ENCODE measurements at regions not wholly inside any gene's neighbourhood (a gene's known extent, or its start where the extent isn't known, plus 50 kb on each side); places are given as distances from the start of the nearest gene placed in this dataset.

- WGBS, 4 donors, result 68 to 91% (median 79%) methylated on average over 2 of the region's 2 CpGs
- Histone ChIP-seq H3K4me3 (no peak overlapping the region), H3K36me3 (no peaks in the 10 kb centered on the region), H3K27me3 (no peaks in the 10 kb centered on the region), H3K4me1 (no peaks in the 10 kb centered on the region), H3K27ac (no peak overlapping the region), H3K9me3 (no peaks in the 10 kb centered on the region)
- no peak for ATAC-seq
- TF ChIP-seq POLR2A (IDR thresholded peaks at IDR 0.05), result no peak
- TF ChIP-seq, protein P1, sequence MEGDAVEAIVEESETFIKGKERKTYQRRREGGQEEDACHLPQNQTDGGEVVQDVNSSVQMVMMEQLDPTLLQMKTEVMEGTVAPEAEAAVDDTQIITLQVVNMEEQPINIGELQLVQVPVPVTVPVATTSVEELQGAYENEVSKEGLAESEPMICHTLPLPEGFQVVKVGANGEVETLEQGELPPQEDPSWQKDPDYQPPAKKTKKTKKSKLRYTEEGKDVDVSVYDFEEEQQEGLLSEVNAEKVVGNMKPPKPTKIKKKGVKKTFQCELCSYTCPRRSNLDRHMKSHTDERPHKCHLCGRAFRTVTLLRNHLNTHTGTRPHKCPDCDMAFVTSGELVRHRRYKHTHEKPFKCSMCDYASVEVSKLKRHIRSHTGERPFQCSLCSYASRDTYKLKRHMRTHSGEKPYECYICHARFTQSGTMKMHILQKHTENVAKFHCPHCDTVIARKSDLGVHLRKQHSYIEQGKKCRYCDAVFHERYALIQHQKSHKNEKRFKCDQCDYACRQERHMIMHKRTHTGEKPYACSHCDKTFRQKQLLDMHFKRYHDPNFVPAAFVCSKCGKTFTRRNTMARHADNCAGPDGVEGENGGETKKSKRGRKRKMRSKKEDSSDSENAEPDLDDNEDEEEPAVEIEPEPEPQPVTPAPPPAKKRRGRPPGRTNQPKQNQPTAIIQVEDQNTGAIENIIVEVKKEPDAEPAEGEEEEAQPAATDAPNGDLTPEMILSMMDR (IDR thresholded peaks at IDR 0.05), result no peak
- no peak for DNase-seq
- intact Hi-C loops (cut with DNase I), result no loop called here
Observed at GRCh38 chr11:15485432-15485831, 370.7 kb downstream of the INSC start.

DNA sequence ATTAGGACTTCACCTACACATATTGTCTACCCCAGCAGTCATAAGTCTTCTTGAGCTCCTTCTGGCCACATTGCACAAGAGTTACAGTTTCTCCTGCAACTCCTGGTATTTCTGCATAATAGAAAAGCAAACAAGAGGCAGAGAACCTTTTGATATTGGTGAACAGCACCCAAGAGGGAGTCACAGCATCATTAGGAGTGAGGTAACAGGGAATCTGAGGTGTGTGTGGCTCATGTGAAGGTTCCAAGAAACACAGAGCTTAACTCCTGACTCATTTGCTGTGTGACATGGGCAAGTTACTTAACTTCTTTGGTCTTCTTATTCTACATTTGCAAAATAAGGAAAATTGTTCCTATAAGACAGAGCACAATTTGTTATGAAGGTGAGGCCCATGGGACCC lies 374.6 kb downstream of the INSC start:
- Histone ChIP-seq H3K36me3 (no peaks in the 10 kb centered on the region), H3K4me3 (no peak overlapping the region), H3K9me3 (no peaks in the 10 kb centered on the region), H3K27me3 (no peaks in the 10 kb centered on the region), H3K4me1 (no peaks in the 10 kb centered on the region), H3K27ac (no peak overlapping the region)
- TF ChIP-seq, protein P1 (IDR thresholded peaks at IDR 0.05), result no peak
- no peak for TF ChIP-seq POLR2A (IDR thresholded peaks at IDR 0.05)
- no peak for ATAC-seq
- DNase-seq, result no peak
- intact Hi-C loops (cut with DNase I), result no loop called here

DNA sequence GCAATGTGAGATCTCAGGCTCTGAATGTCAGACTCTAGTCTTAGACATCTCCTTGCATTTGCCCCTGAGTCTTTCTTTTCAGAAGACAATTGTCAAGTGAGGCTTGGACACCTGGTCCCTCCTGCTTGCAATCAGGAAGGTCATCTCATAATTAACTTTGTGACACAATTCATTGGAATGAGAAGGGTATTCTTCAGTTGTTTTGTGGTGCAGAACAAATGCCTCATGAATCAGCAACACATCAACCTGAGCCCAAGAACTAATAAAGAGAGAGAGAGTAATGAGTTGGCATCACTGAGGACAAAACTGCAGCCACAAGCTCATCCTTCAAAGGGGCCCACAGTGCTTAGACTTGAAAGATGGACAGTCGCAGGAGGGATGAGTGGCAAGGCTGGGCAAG lies 375.8 kb downstream of the INSC start:
- TF ChIP-seq POLR2A (IDR thresholded peaks at IDR 0.05), result no peak
- TF ChIP-seq, protein P1 (IDR thresholded peaks at IDR 0.05), result no peak
- intact Hi-C loops (cut with DNase I), result no loop called here
- Histone ChIP-seq H3K36me3 (no peaks in the 10 kb centered on the region), H3K4me1 (no peaks in the 10 kb centered on the region), H3K9me3 (no peaks in the 10 kb centered on the region), H3K4me3 (no peak overlapping the region), H3K27me3 (no peaks in the 10 kb centered on the region), H3K27ac (no peak overlapping the region)
- no peak for ATAC-seq
- WGBS, 4 donors, result 87 to 96% (median 91%) methylated on average over 1 of the region's 1 CpG
- DNase-seq, result no peak

DNA sequence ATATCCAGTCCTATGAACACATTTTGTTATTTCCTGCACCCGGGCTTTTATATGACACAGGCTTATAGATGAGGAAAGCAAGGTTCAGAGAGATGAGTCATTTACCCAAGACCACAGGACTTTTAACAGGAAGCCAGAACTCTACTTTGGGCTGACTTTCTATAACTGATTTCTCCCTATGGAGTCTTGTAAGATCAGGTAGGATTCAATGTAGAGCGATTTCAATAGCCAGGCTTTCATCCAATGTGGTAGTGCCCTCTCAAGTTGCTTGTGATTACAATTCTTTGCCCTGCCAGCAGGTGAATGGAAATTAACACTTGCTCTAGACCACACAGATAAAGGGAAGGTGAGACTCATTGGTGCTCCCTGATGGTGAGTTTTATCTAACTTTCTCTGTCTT lies 378.3 kb downstream of the INSC start:
- Histone ChIP-seq H3K27me3 (no peaks in the 10 kb centered on the region), H3K4me1 (no peaks in the 10 kb centered on the region), H3K27ac (no peak overlapping the region), H3K9me3 (no peaks in the 10 kb centered on the region), H3K36me3 (no peaks in the 10 kb centered on the region), H3K4me3 (no peak overlapping the region)
- DNase-seq (no peak), ATAC-seq (no peak)
- TF ChIP-seq, protein P1 (IDR thresholded peaks at IDR 0.05), result no peak
- TF ChIP-seq POLR2A (IDR thresholded peaks at IDR 0.05), result no peak
- intact Hi-C loops (cut with DNase I), result no loop called here
- 71 to 83% (median 76%) methylated on average over 2 of the region's 2 CpGs for WGBS, 4 donors
